ENCODE measurements at regions not wholly inside any gene's neighbourhood (a gene's known extent, or its start where the extent isn't known, plus 50 kb on each side); places are given as distances from the start of the nearest gene placed in this dataset.
"Not testable (repeated sequence)": the region's sequence is repeated elsewhere in the genome, so short reads cannot be mapped to it uniquely, and the experiment has no call there.

GRCh38 chr7:3146571-3147226 lies 103.0 kb upstream of the CARD11 start:
- TF ChIP-seq CTCF (IDR thresholded peaks at IDR 0.05; ENCODE audit: insufficient read depth, missing control alignments): no peak
- no peak for FAIRE-seq
- no peak for DNase-seq (ENCODE audit: insufficient read length, low spot score)

GRCh38 chr7:3148471-3148870 lies 104.8 kb upstream of the CARD11 start:
- not testable (repeated sequence) for FAIRE-seq; DNase-seq (ENCODE audit: insufficient read length, low spot score)

- no peak for FAIRE-seq
- DNase-seq (ENCODE audit: insufficient read length, low spot score): no peak
Measured at GRCh38 chr7:3149231-3149995, 105.7 kb upstream of the CARD11 start.

GRCh38 chr7:3150027-3150426 lies 106.4 kb upstream of the CARD11 start:
- FAIRE-seq (no peak), DNase-seq (ENCODE audit: insufficient read length, low spot score) (no peak)
- no peak for TF ChIP-seq CTCF (IDR thresholded peaks at IDR 0.05; ENCODE audit: insufficient read depth, missing control alignments)

More at GRCh38 chr7:3149231-3149995, 105.7 kb upstream of the CARD11 start:
- TF ChIP-seq CTCF (IDR thresholded peaks at IDR 0.05; ENCODE audit: insufficient read depth, missing control alignments): no peak

- FAIRE-seq (no peak), DNase-seq (ENCODE audit: insufficient read length, low spot score) (no peak)
- TF ChIP-seq CTCF (IDR thresholded peaks at IDR 0.05; ENCODE audit: insufficient read depth, missing control alignments): no peak
Measured at GRCh38 chr7:3151784-3152183, 108.1 kb upstream of the CARD11 start.

- no peak for TF ChIP-seq CTCF (IDR thresholded peaks at IDR 0.05; ENCODE audit: insufficient read depth, missing control alignments)
- no peak for DNase-seq (ENCODE audit: insufficient read length, low spot score)
- no peak for FAIRE-seq
Measured at GRCh38 chr7:3152714-3153113, 109.0 kb upstream of the CARD11 start.

- FAIRE-seq: no peak
- no peak for TF ChIP-seq CTCF (IDR thresholded peaks at IDR 0.05; ENCODE audit: insufficient read depth, missing control alignments)
Measured at GRCh38 chr7:3153118-3153517, 109.5 kb upstream of the CARD11 start.

More at GRCh38 chr7:3153118-3153517, 109.5 kb upstream of the CARD11 start:
- no peak for DNase-seq (ENCODE audit: insufficient read length, low spot score)

All from D721Med (cell line).